ENCODE measurements at regions not wholly inside any gene's neighbourhood (a gene's known extent, or its start where the extent isn't known, plus 50 kb on each side); places are given as distances from the start of the nearest gene placed in this dataset.

DNA sequence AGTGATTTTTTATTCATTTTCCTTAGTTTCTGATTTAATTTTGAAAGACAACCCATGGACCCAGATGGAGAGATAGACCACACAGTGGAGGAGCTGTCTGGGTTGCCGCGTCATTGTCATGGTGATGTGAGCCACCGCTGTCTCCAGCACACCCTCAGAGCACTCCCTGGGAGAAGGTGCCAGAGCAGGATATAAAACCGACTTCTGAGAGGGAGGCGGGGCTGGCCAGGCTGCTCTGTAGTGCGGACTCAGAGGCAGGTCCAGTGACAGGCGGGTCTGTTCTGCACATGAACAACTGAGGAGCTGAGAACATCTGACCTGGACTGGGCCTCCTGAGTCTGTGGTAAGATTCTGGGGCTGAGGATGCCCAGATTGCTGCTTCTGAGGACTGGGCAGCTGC is 216.3 kb upstream of the NLRP1 start:
- TF ChIP-seq, protein P1, sequence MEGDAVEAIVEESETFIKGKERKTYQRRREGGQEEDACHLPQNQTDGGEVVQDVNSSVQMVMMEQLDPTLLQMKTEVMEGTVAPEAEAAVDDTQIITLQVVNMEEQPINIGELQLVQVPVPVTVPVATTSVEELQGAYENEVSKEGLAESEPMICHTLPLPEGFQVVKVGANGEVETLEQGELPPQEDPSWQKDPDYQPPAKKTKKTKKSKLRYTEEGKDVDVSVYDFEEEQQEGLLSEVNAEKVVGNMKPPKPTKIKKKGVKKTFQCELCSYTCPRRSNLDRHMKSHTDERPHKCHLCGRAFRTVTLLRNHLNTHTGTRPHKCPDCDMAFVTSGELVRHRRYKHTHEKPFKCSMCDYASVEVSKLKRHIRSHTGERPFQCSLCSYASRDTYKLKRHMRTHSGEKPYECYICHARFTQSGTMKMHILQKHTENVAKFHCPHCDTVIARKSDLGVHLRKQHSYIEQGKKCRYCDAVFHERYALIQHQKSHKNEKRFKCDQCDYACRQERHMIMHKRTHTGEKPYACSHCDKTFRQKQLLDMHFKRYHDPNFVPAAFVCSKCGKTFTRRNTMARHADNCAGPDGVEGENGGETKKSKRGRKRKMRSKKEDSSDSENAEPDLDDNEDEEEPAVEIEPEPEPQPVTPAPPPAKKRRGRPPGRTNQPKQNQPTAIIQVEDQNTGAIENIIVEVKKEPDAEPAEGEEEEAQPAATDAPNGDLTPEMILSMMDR (IDR thresholded peaks at IDR 0.05; ENCODE audit: low read depth, low read length, poor library complexity, severe bottlenecking): no peak
- no peak for TF ChIP-seq EZH2phosphoT487 (IDR thresholded peaks at IDR 0.05; ENCODE audit: borderline replicate concordance, low read length)
